ENCODE measurements at regions not wholly inside any gene's neighbourhood (a gene's known extent, or its start where the extent isn't known, plus 50 kb on each side); places are given as distances from the start of the nearest gene placed in this dataset.
A peak's percentile ranks its signal among the peaks of the same experiment; 100 is the strongest.
"Not testable (repeated sequence)": the region's sequence is repeated elsewhere in the genome, so short reads cannot be mapped to it uniquely, and the experiment has no call there.

- no peak for DNase-seq
These were observed 183.9 kb downstream of the FAM43A start for GRCh38 chr3:194869482-194870169.

- no peak for DNase-seq
These were observed 184.9 kb downstream of the FAM43A start for GRCh38 chr3:194870394-194871110.

GRCh38 chr3:194871143-194871863 lies 185.6 kb downstream of the FAM43A start:
- DNase-seq = no peak

GRCh38 chr3:194871864-194872668 lies 186.4 kb downstream of the FAM43A start:
- no peak for DNase-seq

- DNase-seq = no peak
These were observed 186.9 kb downstream of the FAM43A start for GRCh38 chr3:194872669-194872977.

- DNase-seq = not testable (repeated sequence)
These were observed 187.8 kb downstream of the FAM43A start for GRCh38 chr3:194873474-194873873.

GRCh38 chr3:194874206-194874605 lies 188.5 kb downstream of the FAM43A start:
- peak; percentile 4 for DNase-seq

GRCh38 chr3:194874783-194875182 lies 189.1 kb downstream of the FAM43A start:
- DNase-seq = peak; percentile 37

GRCh38 chr3:194875581-194876402 lies 190.1 kb downstream of the FAM43A start:
- DNase-seq = peak; percentile 30

- DNase-seq = peak; percentile 28
These were observed 190.9 kb downstream of the FAM43A start for GRCh38 chr3:194876403-194877095.

- DNase-seq = peak; percentile 24
These were observed 191.8 kb downstream of the FAM43A start for GRCh38 chr3:194877291-194878119.

- peak; percentile 19 for DNase-seq
These were observed 193.6 kb downstream of the FAM43A start for GRCh38 chr3:194879126-194879877.

- peak; percentile 48 for DNase-seq
These were observed 194.6 kb downstream of the FAM43A start for GRCh38 chr3:194879991-194880939.

GRCh38 chr3:194880940-194881925 lies 195.6 kb downstream of the FAM43A start:
- DNase-seq = peak; percentile 24

GRCh38 chr3:194884649-194885315 lies 199.1 kb downstream of the FAM43A start:
- DNase-seq = peak; percentile 17

GRCh38 chr3:194885766-194886165 lies 200.1 kb downstream of the FAM43A start:
- peak; percentile 3 for DNase-seq

- DNase-seq = peak; percentile 4
These were observed 201.2 kb downstream of the FAM43A start for GRCh38 chr3:194886836-194887235.
